ENCODE measurements at regions not wholly inside any gene's neighbourhood (a gene's known extent, or its start where the extent isn't known, plus 50 kb on each side); places are given as distances from the start of the nearest gene placed in this dataset.

- Histone ChIP-seq H3K4me3 (ENCODE audit: severe bottlenecking) (no peak overlapping the region), H3K4me1 (ENCODE audit: insufficient read depth, poor library complexity, severe bottlenecking) (no peaks in the 10 kb centered on the region), H3K9me3 (ENCODE audit: severe bottlenecking) (no peaks in the 10 kb centered on the region), H3K36me3 (ENCODE audit: low read depth) (no peaks in the 10 kb centered on the region), H3K27ac (ENCODE audit: poor library complexity, severe bottlenecking) (no peak overlapping the region), H3K27me3 (ENCODE audit: insufficient read depth, poor library complexity, severe bottlenecking) (no peaks in the 10 kb centered on the region)
- no peak for TF ChIP-seq CTCF (IDR thresholded peaks at IDR 0.05; ENCODE audit: poor library complexity, severe bottlenecking)
- ATAC-seq (ENCODE audit: low read depth) (no peak), DNase-seq (ENCODE audit: low spot score) (no peak)
Measured at GRCh38 chr6:147861696-147862095, 353.2 kb downstream of the SAMD5 start.

DNA sequence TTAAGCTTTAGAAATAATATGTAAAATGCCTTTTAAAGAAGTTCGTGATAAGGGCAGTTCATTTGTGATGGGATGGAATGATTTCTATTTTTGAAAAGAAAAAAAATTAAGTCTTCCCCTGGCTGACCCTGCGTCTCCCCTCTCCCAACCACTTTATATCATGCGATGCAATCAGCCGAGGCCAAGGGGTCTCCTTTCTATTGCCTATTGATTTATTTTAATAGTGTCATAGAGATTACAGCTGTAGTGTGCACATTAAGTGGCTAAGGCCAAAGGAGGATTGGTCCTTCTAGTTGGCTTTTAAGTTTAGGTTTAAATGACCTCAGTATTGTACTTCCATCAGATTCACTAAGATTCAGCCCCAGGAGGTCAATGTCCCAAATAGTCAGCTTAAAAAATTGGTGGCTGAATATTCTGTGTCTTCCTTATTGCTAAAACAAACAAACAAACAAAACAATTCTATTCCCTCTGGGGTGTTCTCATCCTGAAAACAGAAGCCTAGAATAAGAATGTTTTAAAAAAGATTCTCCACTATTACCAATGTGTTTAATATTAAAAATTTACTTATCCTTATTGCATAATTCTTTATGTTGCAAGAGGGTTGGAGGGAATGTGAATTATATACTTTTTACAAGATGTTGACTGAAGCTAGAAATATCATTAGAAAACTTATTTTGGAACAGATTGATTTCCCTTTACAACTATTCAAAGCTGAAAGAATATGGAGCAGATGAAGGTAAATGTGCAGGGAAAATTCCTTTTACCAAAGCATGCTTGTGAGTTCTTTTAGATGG, 359.1 kb downstream of the SAMD5 start:
- DNase-seq (ENCODE audit: low spot score), result no peak
- Histone ChIP-seq H3K4me1 (ENCODE audit: insufficient read depth, poor library complexity, severe bottlenecking) (no peaks in the 10 kb centered on the region), H3K36me3 (ENCODE audit: low read depth) (no peaks in the 10 kb centered on the region), H3K9me3 (ENCODE audit: severe bottlenecking) (no peaks in the 10 kb centered on the region), H3K4me3 (ENCODE audit: severe bottlenecking) (no peak overlapping the region), H3K27ac (ENCODE audit: poor library complexity, severe bottlenecking) (no peak overlapping the region), H3K27me3 (ENCODE audit: insufficient read depth, poor library complexity, severe bottlenecking) (no peaks in the 10 kb centered on the region)
- TF ChIP-seq CTCF (IDR thresholded peaks at IDR 0.05; ENCODE audit: poor library complexity, severe bottlenecking), result no peak
- ATAC-seq (ENCODE audit: low read depth), result no peak

DNA sequence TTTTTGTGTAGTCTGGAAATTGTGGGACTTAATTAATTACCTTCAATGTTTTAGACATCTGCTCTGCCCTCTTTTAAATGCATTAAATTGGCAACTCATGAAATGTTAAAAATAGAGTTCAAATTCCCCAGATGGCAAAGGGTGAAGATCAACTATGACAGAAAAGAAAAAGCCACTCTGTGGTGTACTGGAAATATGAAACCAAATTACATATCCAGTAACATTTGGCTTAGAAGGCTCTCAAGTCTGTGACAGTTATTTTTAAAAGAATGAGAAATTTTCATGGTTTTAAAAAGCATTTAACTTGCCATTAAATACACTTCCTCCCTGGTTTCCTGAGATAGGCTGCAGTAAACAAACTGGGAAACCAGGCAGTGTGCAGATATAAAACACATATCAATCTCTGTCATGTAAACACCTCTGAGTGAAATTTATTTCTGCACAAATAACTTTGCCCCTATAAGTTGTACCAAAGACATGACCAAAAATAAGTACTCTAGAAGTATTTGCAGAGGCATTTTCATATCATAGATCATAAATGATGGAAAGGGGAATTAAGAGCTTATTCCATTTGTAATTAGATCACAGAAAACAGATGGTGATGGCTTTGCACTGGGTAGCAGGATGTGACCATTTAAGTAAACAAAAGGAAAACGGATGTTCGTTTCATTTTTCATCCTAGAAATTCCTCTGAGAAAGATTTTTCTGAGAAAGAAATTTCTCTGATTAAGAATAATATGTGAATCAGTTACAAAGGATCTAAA, 360.1 kb downstream of the SAMD5 start:
- no peak overlapping the region for H3K4me3 ChIP-seq (ENCODE audit: severe bottlenecking)
- DNase-seq (ENCODE audit: low spot score) (no peak), ATAC-seq (ENCODE audit: low read depth) (no peak)
- peaks cover under 1% of the 10 kb centered on the region for H3K4me1 ChIP-seq (ENCODE audit: insufficient read depth, poor library complexity, severe bottlenecking)
- no peaks in the 10 kb centered on the region for H3K36me3 ChIP-seq (ENCODE audit: low read depth)
- H3K27ac ChIP-seq (ENCODE audit: poor library complexity, severe bottlenecking), result no peak overlapping the region
- no peaks in the 10 kb centered on the region for H3K27me3 ChIP-seq (ENCODE audit: insufficient read depth, poor library complexity, severe bottlenecking)
- H3K9me3 ChIP-seq (ENCODE audit: severe bottlenecking), result no peaks in the 10 kb centered on the region
- no peak for TF ChIP-seq CTCF (IDR thresholded peaks at IDR 0.05; ENCODE audit: poor library complexity, severe bottlenecking)

GRCh38 chr6:147869201-147869600, 360.7 kb downstream of the SAMD5 start:
- H3K4me1 ChIP-seq (ENCODE audit: insufficient read depth, poor library complexity, severe bottlenecking), result peaks cover 2% of the 10 kb centered on the region

More at GRCh38 chr6:147869201-147869600, 360.7 kb downstream of the SAMD5 start:
- no peak overlapping the region for H3K27ac ChIP-seq (ENCODE audit: poor library complexity, severe bottlenecking)
- no peak overlapping the region for H3K4me3 ChIP-seq (ENCODE audit: severe bottlenecking)
- H3K36me3 ChIP-seq (ENCODE audit: low read depth), result no peaks in the 10 kb centered on the region
- H3K9me3 ChIP-seq (ENCODE audit: severe bottlenecking), result no peaks in the 10 kb centered on the region
- no peaks in the 10 kb centered on the region for H3K27me3 ChIP-seq (ENCODE audit: insufficient read depth, poor library complexity, severe bottlenecking)
- DNase-seq (ENCODE audit: low spot score) (no peak), ATAC-seq (ENCODE audit: low read depth) (no peak)
- TF ChIP-seq CTCF (IDR thresholded peaks at IDR 0.05; ENCODE audit: poor library complexity, severe bottlenecking), result no peak

Data from RWPE2 (cell line).